ENCODE measurements at regions not wholly inside any gene's neighbourhood (a gene's known extent, or its start where the extent isn't known, plus 50 kb on each side); places are given as distances from the start of the nearest gene placed in this dataset.

DNA sequence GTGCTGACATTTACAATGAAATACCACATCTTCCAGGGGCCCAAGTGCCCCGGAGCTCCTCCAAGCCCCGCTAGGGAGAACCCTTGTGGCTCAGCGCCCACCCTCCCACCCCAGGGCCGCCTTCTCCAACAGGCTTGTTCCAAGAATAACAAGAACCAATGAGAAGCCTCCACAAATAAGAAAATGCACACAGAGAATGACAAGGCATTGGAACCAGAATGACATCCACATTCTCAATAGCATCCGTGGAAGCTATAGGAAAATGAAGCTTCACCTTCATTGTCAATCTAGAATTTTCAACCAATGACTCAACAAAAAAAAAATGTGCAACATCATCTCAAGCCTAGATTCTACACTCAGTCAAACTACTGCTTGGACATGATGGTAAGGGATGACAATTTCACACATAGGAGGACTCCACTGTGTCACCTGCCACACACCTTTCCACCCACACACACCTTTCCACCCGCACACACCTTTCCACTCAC is 50.4 kb upstream of the PPP2R2D start:
- DNase-seq (ENCODE audit: low read depth in 1 of 2, low spot score in 1 of 2) (no peak), FAIRE-seq (no peak), ATAC-seq (no peak)
- POLR2A ChIA-PET, result no interaction called here
- Histone ChIP-seq H3K9me3 (no peaks in the 10 kb centered on the region), H3K4me1 (no peaks in the 10 kb centered on the region), H3K4me3 (no peak overlapping the region), H3K4me2 (no peak overlapping the region), H3K27ac (no peak overlapping the region)
- TF ChIP-seq MAFK (IDR thresholded peaks at IDR 0.05; ENCODE audit: partially characterized antibody) (peak; percentile 79), NFE2L2 (conservative IDR thresholded peaks at IDR 0.05; ENCODE audit: low read length) (peak; percentile 82), ZFP36 (IDR thresholded peaks at IDR 0.05; ENCODE audit: borderline replicate concordance, partially characterized antibody) (no peak)
- 67% methylated on average over 5 of the region's 6 CpGs for WGBS (ENCODE audit: missing lambda C conversion rate)
- CTCF ChIA-PET, result no interaction called here
